B cell (primary cell): ENCODE measurements at regions not wholly inside any gene's neighbourhood (a gene's known extent, or its start where the extent isn't known, plus 50 kb on each side); places are given as distances from the start of the nearest gene placed in this dataset.

ENCODE experiments used
- ATAC-seq: fragments of 200-7000 bp; cut with Tn5 transposase; one replicate; pipeline ENCODE4 v1.10.0; 2021; ENCODE audit warnings: low read depth, mild to moderate bottlenecking, moderate number of reproducible peaks, moderate library complexity
- CTCF ChIA-PET: fragments of 350-600 bp; sonication (Branson Sonifier 250); formaldehyde crosslinking; loops from one replicate; lab custom pipeline; 2021; ENCODE audit warnings: antibody characterized with exemption, inconsistent platforms; lab: Charles Lee
- POLR2A ChIA-PET: fragments of 350-600 bp; sonication (Branson Sonifier 250); formaldehyde crosslinking; loops from one replicate; lab custom pipeline; 2021; ENCODE audit warnings: antibody characterized with exemption; lab: Charles Lee
- DNase-seq: peaks from one replicate; pipeline ENCODE4 v3.0.0; 2013
- H2AFZ ChIP-seq: 2 replicates; pipeline ENCODE4 v1.6.1; 2012; ENCODE audit warnings: mild to moderate bottlenecking, low read depth, low read length; ENCODE audit not compliant: insufficient read depth, poor library complexity, severe bottlenecking
- H3K27ac ChIP-seq, 2 donors: 1 replicate in 1 of 2; 2 replicates in 1 of 2; pipeline ENCODE4 v1.5.1; 2012 to 2013; ENCODE audit warnings: low read length in 2 of 2, mild to moderate bottlenecking in 2 of 2, moderate library complexity in 1 of 2
- H3K27me3 ChIP-seq, 4 experiments: fragments of 200-600 bp in 1 of 4; sonication (generic) in 1 of 4; replicated peaks in 1 of 4; 1 replicate in 2 of 4; 2 replicates in 2 of 4; pipeline versions ENCODE4 v1.6.1 to v1.7.0; 2013 to 2016; ENCODE audit warnings: low read length in 3 of 4, mild to moderate bottlenecking in 2 of 4, mixed read lengths in 1 of 4, moderate library complexity in 1 of 4; ENCODE audit not compliant: insufficient read depth in 4 of 4, control insufficient read depth in 3 of 4; ENCODE audit errors: control extremely low read depth in 1 of 4
- H3K36me3 ChIP-seq, 2 experiments: replicated peaks in 1 of 2; 1 replicate in 1 of 2; 2 replicates in 1 of 2; pipeline versions ENCODE4 v1.6.1 to v1.7.1; 2013; ENCODE audit warnings: low read length in 1 of 2; ENCODE audit not compliant: insufficient read depth in 2 of 2, control insufficient read depth in 1 of 2; ENCODE audit errors: control extremely low read depth in 1 of 2, extremely low read depth in 1 of 2
- H3K4me1 ChIP-seq, 2 donors: fragments of 200-600 bp in 1 of 2; sonication (generic) in 1 of 2; 1 replicate in 1 of 2; 2 replicates in 1 of 2; pipeline versions ENCODE4 v1.5.1 to v1.6.1; 2013 to 2017; ENCODE audit warnings: low read length in 2 of 2; ENCODE audit not compliant: control insufficient read depth in 2 of 2, insufficient read depth in 2 of 2
- H3K4me2 ChIP-seq: replicated peaks from 2 replicates; pipeline ENCODE3; 2012; ENCODE audit warnings: mild to moderate bottlenecking, low read depth, low read length; ENCODE audit not compliant: poor library complexity, severe bottlenecking
- H3K4me3 ChIP-seq, 5 experiments: fragments of 200-600 bp in 1 of 5; sonication (generic) in 1 of 5; 1 replicate in 3 of 5; 2 replicates in 2 of 5; pipeline versions ENCODE4 v1.5.1 to v1.7.0; 2011 to 2016; ENCODE audit warnings: low read length in 4 of 5, mild to moderate bottlenecking in 4 of 5, low read depth in 2 of 5, control low read depth in 1 of 5, moderate library complexity in 1 of 5; ENCODE audit not compliant: insufficient read depth in 1 of 5; ENCODE audit errors: control extremely low read depth in 1 of 5, extremely low read depth in 1 of 5
- H3K79me2 ChIP-seq: fragments of 200-600 bp; sonication (generic); one replicate; pipeline ENCODE4 v1.6.0; 2016; ENCODE audit warnings: low read length; ENCODE audit not compliant: control insufficient read depth, insufficient read depth
- H3K9ac ChIP-seq: fragments of 200-600 bp; sonication (generic); 2 replicates; pipeline ENCODE4 v1.6.1; 2017; ENCODE audit warnings: mild to moderate bottlenecking, low read length, moderate library complexity
- H3K9me3 ChIP-seq, 3 donors: one replicate each; pipeline versions ENCODE4 v1.6.1 to v1.7.1; 2013; ENCODE audit warnings: low read length in 2 of 3; ENCODE audit not compliant: control insufficient read depth in 2 of 3, insufficient read depth in 1 of 3; ENCODE audit errors: control extremely low read depth in 1 of 3
- H4K20me1 ChIP-seq: 2 replicates; pipeline ENCODE4 v1.6.0; 2012; ENCODE audit warnings: mild to moderate bottlenecking, low read length; ENCODE audit not compliant: insufficient read depth, control insufficient read depth, poor library complexity, severe bottlenecking
- H3K27ac Mint-ChIP-seq: one replicate; pipeline ENCODE4 v1.8.0; 2021; ENCODE audit warnings: mixed read lengths
- H3K27me3 Mint-ChIP-seq: one replicate; pipeline ENCODE4 v1.8.0; 2021; ENCODE audit warnings: mixed read lengths
- H3K4me1 Mint-ChIP-seq: one replicate; pipeline ENCODE4 v1.8.0; 2021; ENCODE audit warnings: mixed read lengths
- H3K4me3 Mint-ChIP-seq: one replicate; pipeline ENCODE4 v1.8.0; 2021; ENCODE audit warnings: mixed read lengths
- H3K9me3 Mint-ChIP-seq: one replicate; pipeline ENCODE4 v1.8.0; 2022; ENCODE audit warnings: mixed read lengths; ENCODE audit not compliant: insufficient read depth
- CTCF ChIP-seq: fragments of 200-600 bp; IDR thresholded peaks from one replicate; pipeline ENCODE4 v1.8.0; 2022; ENCODE audit warnings: antibody characterized with exemption, mild to moderate bottlenecking
- EZH2 ChIP-seq: IDR thresholded peaks from 2 replicates; pipeline ENCODE4 v1.6.1; 2012; ENCODE audit warnings: borderline replicate concordance, low read depth, mild to moderate bottlenecking, moderate library complexity, low read length; ENCODE audit not compliant: insufficient read depth, poor library complexity, severe bottlenecking
- WGBS: methylation state at CpG from one replicate; pipeline ENCODE4 v1.1.5; 2013; ENCODE audit warnings: missing lambda C conversion rate; ENCODE audit not compliant: insufficient coverage; 5-methylcytosine and 5-hydroxymethylcytosine counted together
- intact Hi-C: fragments of 100-400 bp; cut with micrococcal nuclease; formaldehyde crosslinking; loops from one replicate; pipeline ENCODE4 v1.10.0; 2022

GRCh38 chr9:29332789-29333188 lies 1759.5 kb upstream of the C9orf72 start:
- no peaks in the 10 kb centered on the region for H3K27me3 Mint-ChIP-seq
- intact Hi-C loops, result no loop called here
- H3K9ac ChIP-seq, result no peak overlapping the region
- no peaks in the 10 kb centered on the region for H3K4me1 Mint-ChIP-seq
- H3K4me2 ChIP-seq, result no peak overlapping the region
- H3K79me2 ChIP-seq, result no peaks in the 10 kb centered on the region
- TF ChIP-seq CTCF, result no peak
- no peak for TF ChIP-seq EZH2
- no peak overlapping the region for H3K4me3 Mint-ChIP-seq
- POLR2A ChIA-PET, result no interaction called here
- no peak overlapping the region for H2AFZ ChIP-seq
- CTCF ChIA-PET, result no interaction called here
- ATAC-seq (no peak), DNase-seq (no peak)
- no peak overlapping the region for H3K4me3 ChIP-seq
- peaks cover 2% of the 10 kb centered on the region for H3K9me3 Mint-ChIP-seq
- no peak overlapping the region for H3K27ac ChIP-seq
- H3K9me3 ChIP-seq, result no peaks in the 10 kb centered on the region
- no peaks in the 10 kb centered on the region for H3K36me3 ChIP-seq
- WGBS, result 60% methylated on average over 1 of the region's 2 CpGs
- no peaks in the 10 kb centered on the region for H3K27me3 ChIP-seq
- no peaks in the 10 kb centered on the region for H4K20me1 ChIP-seq
- H3K27ac Mint-ChIP-seq, result no peak overlapping the region
- H3K4me1 ChIP-seq, result no peaks in the 10 kb centered on the region

DNA sequence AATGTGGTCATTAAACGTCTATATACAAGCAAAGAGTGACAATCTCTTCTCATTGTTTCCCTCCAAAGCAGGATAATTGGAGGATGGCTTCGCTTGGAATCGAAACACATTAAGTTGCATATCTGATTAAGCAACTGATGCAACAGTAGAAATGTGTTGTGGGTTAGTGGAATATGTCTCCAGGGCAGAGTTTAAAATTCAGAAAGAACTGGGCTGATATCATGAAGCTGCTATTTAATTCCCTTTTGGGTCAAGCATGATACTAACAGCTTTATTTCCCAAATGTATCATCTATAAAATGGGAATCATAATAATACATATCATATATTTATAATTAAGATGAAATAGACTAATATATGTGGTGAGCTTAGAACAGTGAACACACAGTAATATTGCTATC lies 1763.0 kb upstream of the C9orf72 start:
- no peaks in the 10 kb centered on the region for H3K27me3 Mint-ChIP-seq
- POLR2A ChIA-PET, result no interaction called here

More for the DNA sequence above, 1763.0 kb upstream of the C9orf72 start:
- ATAC-seq (no peak), DNase-seq (no peak)
- Mint-ChIP-seq H3K9me3 (peaks cover 2% of the 10 kb centered on the region), H3K4me3 (no peak overlapping the region), H3K27ac (no peak overlapping the region), H3K4me1 (no peaks in the 10 kb centered on the region)
- Histone ChIP-seq H2AFZ (no peak overlapping the region), H4K20me1 (no peaks in the 10 kb centered on the region), H3K4me2 (no peak overlapping the region), H3K4me3 (no peak overlapping the region), H3K79me2 (no peaks in the 10 kb centered on the region), H3K27ac (no peak overlapping the region), H3K9ac (no peak overlapping the region), H3K9me3 (no peaks in the 10 kb centered on the region), H3K27me3 (no peaks in the 10 kb centered on the region), H3K36me3 (no peaks in the 10 kb centered on the region), H3K4me1 (no peaks in the 10 kb centered on the region)
- CTCF ChIA-PET, result no interaction called here
- WGBS, result 94% methylated on average over 2 of the region's 3 CpGs
- intact Hi-C loops, result no loop called here
- TF ChIP-seq EZH2, result no peak
- TF ChIP-seq CTCF, result no peak
